Neural cell (in vitro differentiated cells): ENCODE measurements at regions not wholly inside any gene's neighbourhood (a gene's known extent, or its start where the extent isn't known, plus 50 kb on each side); places are given as distances from the start of the nearest gene placed in this dataset.

Experiments used
- EZH2 ChIP-seq: fragments of 200-600, 300-800 bp; shearing (Covaris generic), sonication (generic); IDR thresholded peaks from 2 replicates; pipeline ENCODE4 v1.6.1; 2014; ENCODE audit warnings: antibody characterized with exemption, low read length, borderline replicate concordance, mild to moderate bottlenecking; ENCODE audit not compliant: insufficient read depth, poor library complexity, severe bottlenecking
- MXI1 ChIP-seq: fragments of 450-650 bp; conservative IDR thresholded peaks from 2 replicates; pipeline ENCODE4 v1.6.1; 2014; ENCODE audit warnings: antibody characterized with exemption, mild to moderate bottlenecking; ENCODE audit not compliant: poor library complexity, severe bottlenecking
- RAD21 ChIP-seq: fragments of 450-650 bp; conservative IDR thresholded peaks from 2 replicates; pipeline ENCODE4 v1.6.1; 2014; ENCODE audit warnings: antibody characterized with exemption, mild to moderate bottlenecking, moderate library complexity
- SMC3 ChIP-seq: fragments of 450-650 bp; conservative IDR thresholded peaks from 2 replicates; pipeline ENCODE4 v1.6.1; 2014; ENCODE audit warnings: antibody characterized with exemption, mild to moderate bottlenecking, moderate library complexity; ENCODE audit not compliant: poor library complexity
- TF ChIP-seq, protein P1 (sequence below): fragments of 450-650 bp; IDR thresholded peaks from 2 replicates; pipeline ENCODE4 v1.5.1; 2014; ENCODE audit warnings: antibody characterized with exemption, mild to moderate bottlenecking, moderate library complexity; ENCODE audit not compliant: poor library complexity, severe bottlenecking

DNA sequence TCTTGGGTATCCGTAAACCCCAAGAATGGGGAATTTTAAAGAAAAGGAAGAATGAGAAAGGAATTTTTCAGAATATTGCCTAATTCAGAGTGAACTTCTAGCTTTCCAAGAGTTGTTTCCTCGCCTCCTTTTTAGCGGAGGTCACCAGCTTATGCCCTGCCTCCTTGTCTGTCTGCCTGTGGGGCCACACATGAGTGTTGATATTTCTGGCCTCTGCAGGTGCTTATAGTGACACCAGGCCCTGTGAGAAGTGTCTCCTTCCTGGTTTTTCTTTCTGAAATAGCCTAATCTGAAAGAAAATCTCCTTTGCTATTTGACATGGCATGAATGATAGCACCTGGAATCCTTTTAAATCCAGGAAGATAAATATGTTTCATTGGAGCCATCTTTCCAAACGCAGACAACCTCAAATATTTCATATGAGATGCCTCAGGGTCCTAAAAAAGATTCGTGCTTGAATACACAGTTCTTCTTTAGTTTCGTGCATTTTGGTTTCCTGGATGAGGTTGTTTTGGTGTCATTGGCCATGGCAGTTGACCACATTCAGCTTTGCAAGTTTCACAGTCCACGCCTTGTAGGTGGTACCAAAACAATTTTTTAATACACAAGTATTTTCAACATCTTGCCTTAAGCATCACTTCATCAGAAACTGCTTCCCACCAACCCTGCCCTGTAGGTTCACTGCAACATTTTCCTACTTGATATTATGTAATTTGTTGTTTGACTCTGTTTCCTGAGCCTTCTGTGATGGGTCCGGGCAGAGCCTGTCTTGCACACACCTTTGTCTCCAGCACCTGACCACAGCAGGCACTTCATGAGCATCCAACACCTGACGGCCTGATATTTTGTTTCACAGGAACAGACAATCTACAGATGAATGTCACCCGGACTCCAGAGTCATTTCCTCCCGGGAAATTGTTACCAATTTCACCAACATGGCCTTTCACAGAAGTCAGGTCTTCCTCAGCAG, 159.4 kb downstream of the C11orf91 start:
- no peak for TF ChIP-seq RAD21
- no peak for TF ChIP-seq SMC3
- TF ChIP-seq, protein P1, sequence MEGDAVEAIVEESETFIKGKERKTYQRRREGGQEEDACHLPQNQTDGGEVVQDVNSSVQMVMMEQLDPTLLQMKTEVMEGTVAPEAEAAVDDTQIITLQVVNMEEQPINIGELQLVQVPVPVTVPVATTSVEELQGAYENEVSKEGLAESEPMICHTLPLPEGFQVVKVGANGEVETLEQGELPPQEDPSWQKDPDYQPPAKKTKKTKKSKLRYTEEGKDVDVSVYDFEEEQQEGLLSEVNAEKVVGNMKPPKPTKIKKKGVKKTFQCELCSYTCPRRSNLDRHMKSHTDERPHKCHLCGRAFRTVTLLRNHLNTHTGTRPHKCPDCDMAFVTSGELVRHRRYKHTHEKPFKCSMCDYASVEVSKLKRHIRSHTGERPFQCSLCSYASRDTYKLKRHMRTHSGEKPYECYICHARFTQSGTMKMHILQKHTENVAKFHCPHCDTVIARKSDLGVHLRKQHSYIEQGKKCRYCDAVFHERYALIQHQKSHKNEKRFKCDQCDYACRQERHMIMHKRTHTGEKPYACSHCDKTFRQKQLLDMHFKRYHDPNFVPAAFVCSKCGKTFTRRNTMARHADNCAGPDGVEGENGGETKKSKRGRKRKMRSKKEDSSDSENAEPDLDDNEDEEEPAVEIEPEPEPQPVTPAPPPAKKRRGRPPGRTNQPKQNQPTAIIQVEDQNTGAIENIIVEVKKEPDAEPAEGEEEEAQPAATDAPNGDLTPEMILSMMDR: no peak
- TF ChIP-seq EZH2: no peak
- no peak for TF ChIP-seq MXI1
